Esophagus mucosa (tissue), 1 donor: ENCODE measurements at regions not wholly inside any gene's neighbourhood (a gene's known extent, or its start where the extent isn't known, plus 50 kb on each side); places are given as distances from the start of the nearest gene placed in this dataset.
A peak's percentile ranks its signal among the peaks of the same experiment; 100 is the strongest.

Experiments
- ATAC-seq: fragments of 200-7000 bp; cut with Tn5 transposase; one replicate; pipeline ENCODE4 v1.9.1; 2020
- donor health status: DM: yes; HTN: yes; CAD: no.

DNA sequence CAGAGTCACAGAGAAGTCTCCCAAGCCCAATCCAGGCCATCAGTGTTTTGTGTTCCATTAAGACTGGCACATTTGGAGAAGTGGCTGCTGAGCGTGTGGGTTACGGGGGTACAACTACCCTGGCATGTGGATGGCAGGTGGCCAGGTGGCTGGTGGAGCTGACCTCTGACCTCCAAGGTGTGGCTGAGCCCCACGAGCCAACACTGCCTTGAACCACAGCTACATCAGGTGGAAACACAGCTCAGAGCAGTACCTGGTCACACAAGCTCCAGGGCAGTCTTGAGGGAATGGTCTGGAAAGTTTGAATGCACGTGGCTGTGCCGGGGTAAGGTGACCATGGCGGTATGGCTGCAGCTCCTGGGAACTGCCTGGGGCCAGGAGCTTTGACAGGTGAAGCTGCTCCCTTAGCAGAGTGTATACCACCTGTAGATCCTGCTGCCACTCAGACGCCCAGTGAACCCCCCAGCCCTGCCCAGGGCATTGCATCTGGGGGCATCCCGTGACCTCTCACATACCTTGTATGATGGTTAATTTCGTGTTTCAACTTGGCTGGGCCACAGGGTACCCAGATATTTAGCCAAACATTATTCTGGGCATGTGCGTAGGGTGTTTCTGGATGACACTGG, 207.9 kb downstream of the GADD45G start:
- no peak for ATAC-seq

DNA sequence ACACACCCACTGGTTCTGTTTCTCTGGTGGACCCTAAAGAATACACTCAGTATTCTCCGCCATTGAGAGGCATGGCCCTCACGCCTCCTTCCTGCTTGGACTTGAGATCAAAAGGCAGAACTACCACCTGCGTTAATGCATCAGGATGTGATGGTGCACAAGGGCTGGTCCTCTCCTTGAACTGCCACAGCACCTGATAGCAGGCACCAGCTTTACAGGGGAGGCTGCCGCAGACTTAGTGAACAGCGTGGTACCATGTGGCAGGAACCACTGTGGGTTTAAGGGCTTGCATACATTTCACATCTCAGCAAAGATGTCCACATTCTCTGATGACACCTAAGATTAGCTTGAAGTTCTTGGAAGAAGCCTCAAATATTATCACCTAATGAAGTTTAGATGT, 208.7 kb downstream of the GADD45G start:
- no peak for ATAC-seq

DNA sequence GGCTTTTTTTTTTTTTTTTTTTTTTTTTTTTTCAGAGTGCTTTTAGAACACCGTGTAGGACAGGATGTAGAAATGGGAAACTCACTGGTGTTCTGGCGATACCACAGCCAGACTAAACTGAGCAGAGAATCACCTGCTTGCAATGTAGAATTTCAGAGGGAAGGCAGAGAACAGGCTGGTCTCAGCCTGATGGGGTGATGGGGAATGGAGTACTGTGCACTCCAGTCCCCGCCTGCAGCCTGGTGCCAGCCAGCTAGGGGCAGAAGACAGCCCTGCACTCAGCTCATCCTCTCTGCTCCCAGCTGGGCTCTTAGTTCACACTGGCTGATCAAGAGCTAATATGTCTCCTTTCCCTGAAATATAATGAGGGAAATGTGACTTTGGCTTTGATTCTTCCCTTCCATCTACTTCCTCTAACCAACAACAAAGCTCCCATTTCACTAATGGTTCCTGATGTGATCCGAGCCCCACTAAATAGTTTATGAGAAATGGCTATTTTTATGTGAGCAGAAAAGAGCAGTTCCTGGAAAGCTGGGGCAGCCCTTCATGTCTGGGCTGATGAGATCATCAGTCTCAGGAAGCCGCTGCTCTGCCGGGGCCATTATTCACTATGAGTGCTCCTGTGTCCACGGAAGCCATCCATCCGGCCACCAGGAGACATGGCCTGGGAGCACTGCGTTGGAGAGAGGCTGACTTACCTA, 209.7 kb downstream of the GADD45G start:
- ATAC-seq: peak; percentile 17

DNA sequence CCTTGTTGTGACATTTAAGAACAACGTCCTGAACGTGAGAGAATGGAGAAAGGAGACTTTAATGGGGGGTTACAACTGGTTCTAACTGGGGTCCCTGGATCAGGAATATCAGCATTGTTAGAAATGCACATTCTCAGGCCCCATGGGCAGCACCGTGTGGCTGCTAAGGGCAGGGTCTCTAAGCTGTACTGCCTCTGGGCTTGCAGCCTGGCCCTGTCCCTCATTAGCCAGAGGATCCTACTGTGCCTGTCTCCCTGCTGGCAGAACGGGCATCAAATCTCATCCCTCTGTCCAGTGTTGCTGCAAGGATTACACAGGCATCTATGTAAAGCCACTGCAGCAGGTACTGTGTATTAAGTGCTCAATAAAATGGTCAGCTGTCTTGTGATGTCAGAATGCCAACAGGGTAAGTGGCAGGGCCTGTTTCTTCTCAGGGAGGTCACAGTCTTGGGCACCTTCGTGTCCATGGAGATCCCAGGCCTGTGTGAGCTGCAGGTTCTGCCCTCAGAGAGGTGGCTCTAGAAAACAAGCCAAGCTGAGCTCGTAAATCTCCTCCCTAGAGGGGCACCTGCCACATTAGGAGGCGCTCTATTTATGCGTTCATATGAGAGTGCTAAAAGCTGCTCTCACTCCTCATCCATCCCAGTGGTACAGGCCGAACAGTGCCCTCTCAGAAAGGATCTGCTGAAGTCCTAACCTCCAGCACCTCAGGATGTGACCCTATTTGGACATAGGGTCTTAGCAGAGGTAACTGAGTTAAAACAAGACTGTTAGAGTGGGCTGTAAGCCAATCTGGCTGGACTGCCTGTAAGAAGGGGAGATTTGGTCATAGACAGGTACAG, 210.5 kb downstream of the GADD45G start:
- ATAC-seq: no peak

DNA sequence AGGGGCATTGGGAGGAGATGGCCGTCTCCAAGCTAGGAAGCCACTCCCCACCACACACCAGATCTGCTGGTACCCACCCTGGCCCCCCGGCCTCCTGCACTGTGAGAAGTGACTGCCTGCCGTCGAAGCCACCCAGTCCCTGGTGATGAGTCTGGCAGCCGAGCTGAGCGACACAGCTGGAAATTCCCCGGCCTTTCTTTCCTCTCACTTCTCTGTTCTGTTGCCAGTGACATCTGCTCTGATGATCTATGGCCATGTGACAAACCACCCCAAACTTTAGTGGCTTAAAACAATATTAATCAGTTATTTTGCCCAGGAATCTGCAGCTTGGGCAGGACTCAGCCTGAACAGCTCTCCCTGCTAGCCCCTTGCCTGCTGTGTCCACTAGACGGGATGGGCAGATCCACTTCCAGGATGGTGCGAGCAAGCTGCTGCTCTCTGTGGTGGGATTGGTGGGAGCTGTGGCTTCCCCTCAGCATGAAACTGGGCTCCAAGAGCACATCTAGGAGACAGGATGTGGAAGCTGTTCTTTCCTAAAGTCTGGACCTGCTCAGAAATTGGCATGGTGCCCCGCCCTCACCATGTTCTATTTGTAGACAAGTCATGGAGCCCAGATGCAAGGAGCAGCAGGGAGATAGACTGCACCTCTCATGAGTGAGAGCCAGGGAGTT, 211.2 kb downstream of the GADD45G start:
- peak; percentile 36 for ATAC-seq

DNA sequence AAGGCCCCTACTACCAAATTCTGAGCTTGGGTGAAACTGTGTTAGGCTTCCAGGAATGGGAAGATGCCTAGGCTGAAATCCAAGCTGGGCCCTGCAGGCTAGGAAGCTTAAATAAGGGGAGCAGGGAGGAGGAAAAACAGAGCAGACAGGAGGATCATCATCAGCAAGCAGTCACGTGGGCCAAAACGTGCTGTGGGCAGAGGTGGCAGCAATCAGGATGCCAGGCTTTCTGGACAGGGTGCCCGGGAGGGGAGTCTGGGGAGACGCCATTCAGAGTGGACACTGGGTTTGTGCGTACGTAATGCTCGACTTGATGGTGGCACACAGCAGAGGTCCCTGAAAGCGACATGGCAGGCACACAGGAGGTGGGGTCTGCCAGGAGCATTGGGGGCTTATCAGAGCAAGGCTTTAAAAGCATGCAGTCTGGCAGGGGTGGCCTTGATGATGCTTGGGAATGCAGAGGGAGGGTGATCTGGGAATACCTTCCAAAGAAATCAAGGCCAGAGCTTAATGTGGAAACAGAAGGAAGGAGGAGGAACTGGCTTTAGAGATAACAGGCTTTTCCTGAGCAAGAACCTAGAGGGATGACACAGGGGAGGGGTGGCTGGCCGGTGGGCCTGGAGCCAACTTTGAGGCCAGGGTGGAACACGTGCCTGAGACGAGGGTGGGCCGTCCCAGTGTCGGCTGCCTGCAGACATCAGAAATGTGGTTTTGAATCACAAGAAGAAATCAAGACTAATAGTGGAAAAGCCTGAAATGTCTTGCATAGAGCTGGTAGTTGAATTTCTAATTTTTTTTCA, 212.5 kb downstream of the GADD45G start:
- ATAC-seq: no peak

DNA sequence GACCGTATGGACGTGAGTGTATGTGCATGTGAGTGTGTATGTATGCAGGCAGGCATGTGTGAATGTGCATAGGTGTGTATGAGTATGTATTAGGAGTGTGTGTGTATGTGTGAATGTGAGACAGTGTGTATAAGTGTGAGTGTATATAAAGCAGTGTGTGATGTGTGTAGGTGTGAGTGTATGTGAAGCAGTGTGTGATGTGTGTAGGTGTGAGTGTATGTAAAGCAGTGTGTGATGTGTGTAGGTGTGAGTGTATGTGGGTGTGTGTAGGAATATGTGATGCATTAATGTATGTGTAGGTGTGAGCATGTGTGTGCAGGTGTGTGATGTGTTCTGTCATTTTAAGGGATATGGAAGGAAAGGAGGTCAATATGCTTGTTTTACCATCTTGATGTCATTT, 215.5 kb downstream of the GADD45G start:
- ATAC-seq: no peak

DNA sequence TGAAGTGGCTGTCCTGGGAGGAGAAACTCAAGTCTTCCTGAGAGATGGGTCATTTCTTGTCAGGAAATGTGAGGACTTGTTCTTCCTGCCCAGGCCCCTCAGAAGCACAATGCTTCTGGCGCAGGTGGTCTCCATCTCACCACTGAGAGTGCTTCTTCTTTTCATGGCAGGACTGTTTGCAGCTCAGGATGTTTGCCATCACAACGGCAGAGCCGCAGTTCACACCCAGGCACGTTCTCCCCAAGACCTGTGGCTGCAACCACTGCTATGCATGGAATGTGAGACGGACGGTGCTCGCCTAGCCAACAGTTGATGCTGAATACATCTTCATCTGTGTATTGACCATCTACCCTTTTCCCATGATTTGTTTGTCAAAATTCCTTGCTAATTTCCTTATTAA, 216.3 kb downstream of the GADD45G start:
- no peak for ATAC-seq

- ATAC-seq: no peak
Observed at GRCh38 chr9:89822996-89823395, 218.2 kb downstream of the GADD45G start.

- peak; percentile 23 for ATAC-seq
Observed at GRCh38 chr9:89825669-89826068, 220.9 kb downstream of the GADD45G start.

GRCh38 chr9:89826186-89826585, 221.4 kb downstream of the GADD45G start:
- no peak for ATAC-seq

- ATAC-seq: no peak
Observed at GRCh38 chr9:89829346-89829745, 224.5 kb downstream of the GADD45G start.

DNA sequence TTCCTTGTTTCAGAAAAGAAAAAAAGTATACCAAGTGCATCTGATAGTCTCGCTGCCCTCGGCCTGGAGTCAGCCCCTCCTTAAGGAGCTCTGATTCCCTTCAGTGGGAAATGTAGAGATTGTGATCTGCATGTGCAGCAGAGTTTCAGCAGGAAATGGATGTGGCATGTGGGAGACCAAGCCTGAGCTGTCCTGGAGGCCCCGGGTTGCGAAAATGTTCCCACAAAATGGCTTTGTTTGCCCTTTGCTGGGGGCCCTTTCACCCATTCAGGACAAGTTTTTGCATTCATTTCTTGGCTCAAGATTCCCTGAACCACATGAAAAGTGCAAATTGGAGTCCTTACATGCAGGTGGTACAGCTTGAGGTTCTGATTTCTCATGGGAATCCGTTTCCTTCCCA, 230.9 kb downstream of the GADD45G start:
- no peak for ATAC-seq

GRCh38 chr9:89837162-89837933, 232.5 kb downstream of the GADD45G start:
- no peak for ATAC-seq

DNA sequence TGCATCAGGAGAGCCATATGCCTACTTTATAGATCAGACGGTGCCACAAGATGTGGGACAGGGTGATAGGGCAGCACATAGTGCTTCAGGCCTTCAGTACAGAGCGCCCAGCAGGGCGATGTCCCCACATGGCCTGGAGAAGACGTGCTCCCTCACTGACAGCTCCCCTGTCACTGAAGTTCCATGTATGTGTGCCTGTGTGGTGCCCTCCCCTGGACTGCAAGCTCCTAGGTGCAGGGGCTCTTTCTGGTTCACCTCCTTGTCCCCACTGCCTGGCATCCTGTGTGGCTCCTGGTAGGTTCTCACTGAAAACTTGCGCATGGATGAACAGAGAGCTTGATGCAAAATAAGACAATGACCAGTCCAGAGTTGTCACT, 233.1 kb downstream of the GADD45G start:
- ATAC-seq: no peak

DNA sequence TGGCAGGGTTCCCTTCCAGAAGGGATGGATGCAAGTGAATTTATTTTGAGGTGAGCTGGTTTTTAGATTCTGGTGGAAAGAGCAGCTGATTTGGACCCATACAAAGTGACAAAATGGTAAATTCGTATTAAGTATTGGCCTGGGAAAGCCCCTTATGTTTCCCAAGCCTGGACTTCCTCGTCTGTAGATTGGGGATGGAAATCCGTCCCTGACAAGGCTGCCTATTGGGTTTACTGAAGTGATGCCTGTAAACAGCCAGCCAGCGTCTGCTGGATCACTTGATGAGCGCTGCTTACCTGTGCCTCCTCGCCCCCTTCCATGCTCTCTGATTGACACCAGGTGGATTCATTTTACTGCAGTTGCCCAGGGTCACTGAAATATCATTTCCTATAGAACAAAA, 233.8 kb downstream of the GADD45G start:
- no peak for ATAC-seq

- no peak for ATAC-seq
Observed at GRCh38 chr9:89839449-89839848, 234.6 kb downstream of the GADD45G start.

GRCh38 chr9:89839952-89840351, 235.1 kb downstream of the GADD45G start:
- no peak for ATAC-seq

DNA sequence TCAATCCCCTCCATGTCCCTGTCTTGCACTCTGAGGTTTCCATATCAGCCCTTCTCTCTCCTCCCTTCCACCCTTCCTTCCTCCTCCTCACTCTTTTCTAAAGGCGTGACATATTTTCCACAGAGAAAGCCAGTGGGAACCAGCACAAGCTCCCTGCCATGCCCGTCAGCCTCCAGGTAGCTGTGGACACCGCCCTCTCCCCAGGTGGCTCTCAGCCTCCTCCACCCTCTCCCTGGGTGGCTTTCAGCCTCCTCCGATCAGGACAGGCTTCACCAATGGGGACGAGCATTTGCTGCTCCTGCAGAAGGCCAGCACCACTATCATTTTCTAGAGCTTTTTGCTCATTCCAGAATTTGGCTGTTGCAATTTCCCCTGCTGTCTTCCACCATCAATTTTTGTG, 236.6 kb downstream of the GADD45G start:
- no peak for ATAC-seq

GRCh38 chr9:89842267-89842768, 237.5 kb downstream of the GADD45G start:
- ATAC-seq: no peak

- no peak for ATAC-seq
Observed at GRCh38 chr9:89843074-89843473, 238.3 kb downstream of the GADD45G start.
